ENCODE measurements at regions not wholly inside any gene's neighbourhood (a gene's known extent, or its start where the extent isn't known, plus 50 kb on each side); places are given as distances from the start of the nearest gene placed in this dataset.

- DNase-seq, result no peak
- Histone ChIP-seq H3K36me3 (replicated peaks; ENCODE audit: control insufficient read depth, insufficient read depth, low read length) (no peaks in the 10 kb centered on the region), H3K27me3 (ENCODE audit: control insufficient read depth, insufficient read depth, low read length) (no peaks in the 10 kb centered on the region), H3K4me3 (ENCODE audit: insufficient read depth, low read depth, low read length) (no peak overlapping the region)
Observed at GRCh38 chr20:58096880-58097423, 131.5 kb downstream of the ANKRD60 start.

GRCh38 chr20:58094698-58095097 is 133.8 kb downstream of the ANKRD60 start:
- H3K4me3 ChIP-seq (ENCODE audit: insufficient read depth, low read depth, low read length), result no peak overlapping the region

GRCh38 chr20:58094160-58094559 is 134.3 kb downstream of the ANKRD60 start:
- no peak overlapping the region for H3K4me3 ChIP-seq (ENCODE audit: insufficient read depth, low read depth, low read length)
- peak; percentile 44 for DNase-seq
- H3K27me3 ChIP-seq (ENCODE audit: control insufficient read depth, insufficient read depth, low read length), result no peaks in the 10 kb centered on the region
- H3K36me3 ChIP-seq (replicated peaks; ENCODE audit: control insufficient read depth, insufficient read depth, low read length), result no peaks in the 10 kb centered on the region

More at GRCh38 chr20:58094698-58095097, 133.8 kb downstream of the ANKRD60 start:
- no peak for DNase-seq
- H3K27me3 ChIP-seq (ENCODE audit: control insufficient read depth, insufficient read depth, low read length), result no peaks in the 10 kb centered on the region
- no peaks in the 10 kb centered on the region for H3K36me3 ChIP-seq (replicated peaks; ENCODE audit: control insufficient read depth, insufficient read depth, low read length)

GRCh38 chr20:58092871-58093270 is 135.6 kb downstream of the ANKRD60 start:
- H3K4me3 ChIP-seq (ENCODE audit: insufficient read depth, low read depth, low read length), result no peak overlapping the region
- no peak for DNase-seq
- no peaks in the 10 kb centered on the region for H3K36me3 ChIP-seq (replicated peaks; ENCODE audit: control insufficient read depth, insufficient read depth, low read length)
- no peaks in the 10 kb centered on the region for H3K27me3 ChIP-seq (ENCODE audit: control insufficient read depth, insufficient read depth, low read length)

GRCh38 chr20:58092353-58092752 is 136.1 kb downstream of the ANKRD60 start:
- DNase-seq, result no peak
- Histone ChIP-seq H3K27me3 (ENCODE audit: control insufficient read depth, insufficient read depth, low read length) (no peaks in the 10 kb centered on the region), H3K4me3 (ENCODE audit: insufficient read depth, low read depth, low read length) (no peak overlapping the region), H3K36me3 (replicated peaks; ENCODE audit: control insufficient read depth, insufficient read depth, low read length) (no peaks in the 10 kb centered on the region)

DNA sequence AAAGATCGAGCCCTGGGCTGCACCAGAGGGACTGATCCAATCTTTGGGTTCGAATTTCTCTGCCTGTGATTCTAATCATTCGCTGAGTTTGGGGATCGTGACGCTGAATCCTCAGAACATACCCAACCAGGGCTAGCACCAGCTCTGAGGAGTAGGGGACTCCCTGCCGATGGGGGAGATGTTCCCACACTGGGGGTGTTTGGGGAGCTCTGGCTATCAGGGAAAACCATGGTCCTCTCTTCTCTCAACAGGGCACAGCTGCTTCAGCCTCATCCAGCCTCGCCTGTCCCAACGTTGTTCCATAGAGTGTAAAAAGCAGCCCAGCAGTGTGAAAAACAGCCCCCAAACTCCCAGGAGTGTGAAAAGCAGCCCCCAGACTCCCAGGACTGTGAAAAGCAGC is 136.6 kb downstream of the ANKRD60 start:
- no peaks in the 10 kb centered on the region for H3K27me3 ChIP-seq (ENCODE audit: control insufficient read depth, insufficient read depth, low read length)
- no peak for DNase-seq
- no peaks in the 10 kb centered on the region for H3K36me3 ChIP-seq (replicated peaks; ENCODE audit: control insufficient read depth, insufficient read depth, low read length)
- no peak overlapping the region for H3K4me3 ChIP-seq (ENCODE audit: insufficient read depth, low read depth, low read length)

DNA sequence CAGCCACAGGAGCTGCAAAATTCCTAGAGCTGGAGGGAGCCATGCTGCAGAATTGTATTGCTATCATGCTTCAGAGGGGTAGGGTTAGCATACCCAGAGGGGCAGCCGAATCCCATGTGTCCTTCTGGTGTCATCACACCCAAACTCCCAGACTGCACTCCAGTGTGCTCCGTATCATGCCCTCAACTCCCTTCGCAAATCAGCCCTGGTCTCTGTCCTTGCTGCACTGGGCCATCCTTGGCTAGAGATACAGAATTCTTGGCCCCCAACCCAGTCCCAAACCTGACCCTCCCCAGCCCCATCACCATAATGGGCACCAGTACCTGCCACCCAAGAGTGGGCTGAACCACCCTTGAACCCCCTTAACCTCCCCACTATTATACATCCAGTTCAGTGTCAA is 138.3 kb downstream of the ANKRD60 start:
- DNase-seq, result no peak
- H3K27me3 ChIP-seq (ENCODE audit: control insufficient read depth, insufficient read depth, low read length), result no peaks in the 10 kb centered on the region
- no peaks in the 10 kb centered on the region for H3K36me3 ChIP-seq (replicated peaks; ENCODE audit: control insufficient read depth, insufficient read depth, low read length)
- no peak overlapping the region for H3K4me3 ChIP-seq (ENCODE audit: insufficient read depth, low read depth, low read length)

DNA sequence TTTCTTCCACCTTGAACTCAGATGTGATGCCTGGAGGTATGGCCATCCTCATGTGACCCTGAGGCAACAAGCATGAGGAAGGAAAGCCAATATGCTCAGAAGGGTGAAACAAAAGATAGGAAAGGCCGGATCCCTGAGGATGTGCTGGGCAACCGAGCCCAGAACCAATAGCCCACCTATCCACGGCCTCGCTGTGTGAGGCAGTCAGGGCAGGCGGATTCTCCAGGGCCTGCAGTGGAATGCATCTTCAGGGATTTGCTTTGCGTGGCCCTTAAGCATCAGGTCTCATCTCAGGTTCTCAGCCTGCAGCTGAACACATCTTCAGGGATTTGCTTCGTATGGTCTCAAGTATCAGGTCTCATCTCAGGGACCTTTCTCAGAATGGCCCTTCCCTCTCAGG is 139.8 kb downstream of the ANKRD60 start:
- H3K4me3 ChIP-seq (ENCODE audit: insufficient read depth, low read depth, low read length), result no peak overlapping the region
- no peaks in the 10 kb centered on the region for H3K36me3 ChIP-seq (replicated peaks; ENCODE audit: control insufficient read depth, insufficient read depth, low read length)
- no peak for DNase-seq
- H3K27me3 ChIP-seq (ENCODE audit: control insufficient read depth, insufficient read depth, low read length), result no peaks in the 10 kb centered on the region

DNA sequence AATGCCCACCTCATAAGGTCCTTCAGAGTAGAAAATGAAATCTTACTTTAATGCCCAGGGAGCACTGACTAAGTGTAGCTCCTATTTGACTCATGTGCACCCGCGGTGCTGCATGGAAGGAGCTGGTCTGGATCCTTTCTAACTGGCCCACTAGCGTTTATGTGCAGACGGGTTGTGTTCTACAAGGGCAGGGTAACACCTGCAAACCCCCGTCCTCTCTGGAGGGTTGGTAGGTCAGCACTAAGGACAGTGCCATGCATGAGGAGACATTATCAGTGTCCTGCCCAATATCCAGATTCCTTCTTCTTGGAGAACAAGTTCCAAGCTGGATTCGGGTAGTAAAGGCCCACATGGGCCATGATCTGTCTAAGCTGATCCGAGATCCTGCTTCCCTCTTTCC is 140.3 kb downstream of the ANKRD60 start:
- DNase-seq, result no peak
- Histone ChIP-seq H3K36me3 (replicated peaks; ENCODE audit: control insufficient read depth, insufficient read depth, low read length) (no peaks in the 10 kb centered on the region), H3K27me3 (ENCODE audit: control insufficient read depth, insufficient read depth, low read length) (no peaks in the 10 kb centered on the region)

DNA sequence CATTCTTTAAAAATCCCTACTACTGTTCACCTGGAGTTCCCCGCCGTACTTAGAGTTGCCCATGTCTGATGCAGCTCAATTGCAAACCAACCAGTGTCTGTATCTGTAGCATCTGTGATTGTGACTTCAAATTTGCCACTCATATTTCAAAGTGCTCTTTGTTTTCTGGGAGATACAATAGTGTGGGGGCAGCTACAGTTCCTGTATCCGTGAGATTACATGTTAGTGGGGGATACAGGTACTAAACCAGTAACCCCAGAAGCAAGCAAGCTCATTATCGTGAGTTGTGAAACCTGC is 140.9 kb downstream of the ANKRD60 start:
- Histone ChIP-seq H3K27me3 (ENCODE audit: control insufficient read depth, insufficient read depth, low read length) (no peaks in the 10 kb centered on the region), H3K36me3 (replicated peaks; ENCODE audit: control insufficient read depth, insufficient read depth, low read length) (no peaks in the 10 kb centered on the region), H3K4me3 (ENCODE audit: insufficient read depth, low read depth, low read length) (no peak overlapping the region)
- no peak for DNase-seq

More for the DNA sequence above, 140.3 kb downstream of the ANKRD60 start:
- H3K4me3 ChIP-seq (ENCODE audit: insufficient read depth, low read depth, low read length), result no peak overlapping the region

GRCh38 chr20:58086763-58087561 is 141.5 kb downstream of the ANKRD60 start:
- peak; percentile 84 for DNase-seq
- Histone ChIP-seq H3K27me3 (ENCODE audit: control insufficient read depth, insufficient read depth, low read length) (no peaks in the 10 kb centered on the region), H3K36me3 (replicated peaks; ENCODE audit: control insufficient read depth, insufficient read depth, low read length) (no peaks in the 10 kb centered on the region), H3K4me3 (ENCODE audit: insufficient read depth, low read depth, low read length) (no peak overlapping the region)

GRCh38 chr20:58084966-58085365 is 143.5 kb downstream of the ANKRD60 start:
- DNase-seq, result no peak
- no peaks in the 10 kb centered on the region for H3K27me3 ChIP-seq (ENCODE audit: control insufficient read depth, insufficient read depth, low read length)
- no peak overlapping the region for H3K4me3 ChIP-seq (ENCODE audit: insufficient read depth, low read depth, low read length)
- no peaks in the 10 kb centered on the region for H3K36me3 ChIP-seq (replicated peaks; ENCODE audit: control insufficient read depth, insufficient read depth, low read length)

DNA sequence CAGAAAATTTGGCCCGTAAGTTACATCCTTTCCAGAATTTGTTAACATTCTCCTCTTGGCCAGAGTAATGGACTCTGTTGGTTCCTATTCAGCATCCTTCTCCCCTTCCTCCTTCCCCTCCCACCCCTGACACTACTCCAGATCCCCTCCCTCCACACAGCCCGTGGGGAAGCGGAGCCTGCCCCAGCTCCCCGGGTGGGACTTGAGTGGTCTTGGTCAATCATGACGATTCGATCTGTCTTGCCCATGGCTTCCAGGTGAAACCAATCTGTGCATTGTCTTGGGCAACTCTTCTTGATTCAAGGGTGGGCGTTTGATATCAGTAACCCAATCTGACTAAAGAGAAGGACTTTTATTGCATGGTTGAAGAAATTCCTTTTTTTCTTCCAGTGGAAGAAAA is 143.9 kb downstream of the ANKRD60 start:
- DNase-seq, result no peak
- Histone ChIP-seq H3K36me3 (replicated peaks; ENCODE audit: control insufficient read depth, insufficient read depth, low read length) (no peaks in the 10 kb centered on the region), H3K4me3 (ENCODE audit: insufficient read depth, low read depth, low read length) (no peak overlapping the region), H3K27me3 (ENCODE audit: control insufficient read depth, insufficient read depth, low read length) (no peaks in the 10 kb centered on the region)

DNA sequence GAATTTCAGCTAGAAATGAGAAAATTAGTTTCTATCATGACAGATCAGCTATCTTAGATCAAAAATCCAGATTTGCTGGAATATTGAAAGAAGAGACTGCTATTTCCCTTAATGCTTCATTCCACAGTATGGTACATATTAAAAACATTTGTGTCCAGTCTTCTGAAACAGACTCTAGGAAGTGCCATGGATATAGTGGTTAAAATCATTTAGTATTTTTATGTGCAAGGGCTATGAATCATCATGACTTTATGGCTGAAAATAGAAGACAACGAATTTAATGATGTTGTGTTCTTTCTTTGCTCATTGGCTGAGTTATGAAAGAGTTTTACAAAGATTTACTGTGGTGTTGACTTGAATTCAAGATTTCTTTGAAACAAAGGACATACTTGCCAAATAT is 146.6 kb downstream of the ANKRD60 start:
- H3K36me3 ChIP-seq (replicated peaks; ENCODE audit: control insufficient read depth, insufficient read depth, low read length), result no peaks in the 10 kb centered on the region
- H3K4me3 ChIP-seq (ENCODE audit: insufficient read depth, low read depth, low read length), result no peak overlapping the region
- DNase-seq, result no peak
- H3K27me3 ChIP-seq (ENCODE audit: control insufficient read depth, insufficient read depth, low read length), result no peaks in the 10 kb centered on the region

- Histone ChIP-seq H3K4me3 (ENCODE audit: insufficient read depth, low read depth, low read length) (no peak overlapping the region), H3K36me3 (replicated peaks; ENCODE audit: control insufficient read depth, insufficient read depth, low read length) (no peaks in the 10 kb centered on the region), H3K27me3 (ENCODE audit: control insufficient read depth, insufficient read depth, low read length) (no peaks in the 10 kb centered on the region)
- DNase-seq, result no peak
Observed at GRCh38 chr20:58078741-58079522, 149.5 kb downstream of the ANKRD60 start.
